ENCODE measurements at regions not wholly inside any gene's neighbourhood (a gene's known extent, or its start where the extent isn't known, plus 50 kb on each side); places are given as distances from the start of the nearest gene placed in this dataset.

DNA sequence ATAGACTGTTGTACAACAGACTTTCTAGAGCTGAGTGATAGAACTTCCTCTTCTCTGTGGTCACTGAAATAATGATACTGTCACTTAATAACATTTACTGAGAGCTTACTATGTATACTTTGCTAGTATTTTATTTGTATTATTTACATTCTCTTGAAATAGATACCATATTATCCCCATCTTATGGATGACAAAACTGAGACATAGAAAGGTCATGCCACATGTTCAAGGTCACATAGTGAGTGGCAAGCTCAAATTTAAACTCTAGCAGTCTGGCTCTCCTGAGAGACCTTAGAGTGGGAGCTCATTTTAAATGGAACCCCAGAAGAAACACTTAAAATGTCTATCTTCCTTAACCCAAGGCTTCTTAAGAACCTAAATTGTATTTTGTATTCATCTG, 266.6 kb upstream of the CAMK1G start:
- TF ChIP-seq, protein P1, sequence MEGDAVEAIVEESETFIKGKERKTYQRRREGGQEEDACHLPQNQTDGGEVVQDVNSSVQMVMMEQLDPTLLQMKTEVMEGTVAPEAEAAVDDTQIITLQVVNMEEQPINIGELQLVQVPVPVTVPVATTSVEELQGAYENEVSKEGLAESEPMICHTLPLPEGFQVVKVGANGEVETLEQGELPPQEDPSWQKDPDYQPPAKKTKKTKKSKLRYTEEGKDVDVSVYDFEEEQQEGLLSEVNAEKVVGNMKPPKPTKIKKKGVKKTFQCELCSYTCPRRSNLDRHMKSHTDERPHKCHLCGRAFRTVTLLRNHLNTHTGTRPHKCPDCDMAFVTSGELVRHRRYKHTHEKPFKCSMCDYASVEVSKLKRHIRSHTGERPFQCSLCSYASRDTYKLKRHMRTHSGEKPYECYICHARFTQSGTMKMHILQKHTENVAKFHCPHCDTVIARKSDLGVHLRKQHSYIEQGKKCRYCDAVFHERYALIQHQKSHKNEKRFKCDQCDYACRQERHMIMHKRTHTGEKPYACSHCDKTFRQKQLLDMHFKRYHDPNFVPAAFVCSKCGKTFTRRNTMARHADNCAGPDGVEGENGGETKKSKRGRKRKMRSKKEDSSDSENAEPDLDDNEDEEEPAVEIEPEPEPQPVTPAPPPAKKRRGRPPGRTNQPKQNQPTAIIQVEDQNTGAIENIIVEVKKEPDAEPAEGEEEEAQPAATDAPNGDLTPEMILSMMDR (IDR thresholded peaks at IDR 0.05), result no peak
- TF ChIP-seq EP300 (IDR thresholded peaks at IDR 0.05), result no peak
- TF ChIP-seq POLR2A (IDR thresholded peaks at IDR 0.05; ENCODE audit: low read depth), result no peak
